Astrocyte of the cerebellum (primary cell): ENCODE measurements at regions not wholly inside any gene's neighbourhood (a gene's known extent, or its start where the extent isn't known, plus 50 kb on each side); places are given as distances from the start of the nearest gene placed in this dataset.

ENCODE experiments used
- DNase-seq: peaks from one replicate; pipeline ENCODE4 v3.0.0-alpha.2; 2011; ENCODE audit warnings: low read depth
- H3K4me3 ChIP-seq: 2 replicates; pipeline ENCODE4 v1.5.1; 2011; ENCODE audit warnings: mild to moderate bottlenecking, low read depth, low read length, moderate library complexity
- CTCF ChIP-seq: IDR thresholded peaks from 2 replicates; pipeline ENCODE4 v1.5.1; 2012; ENCODE audit warnings: low read length, low read depth, moderate library complexity, mild to moderate bottlenecking; ENCODE audit errors: missing control alignments
- in situ Hi-C: cut with HindIII; loops from 2 replicates; pipeline ENCODE4 v1.10.0; 2017; ENCODE audit warnings: low sequenced_read_pairs

- in situ Hi-C loops, result no loop called here
- no peak overlapping the region for H3K4me3 ChIP-seq
- TF ChIP-seq CTCF, result no peak
- no peak for DNase-seq
These were observed 218.2 kb downstream of the SH2D4B start for GRCh38 chr10:80755893-80756292.

GRCh38 chr10:80759693-80760092, 222.0 kb downstream of the SH2D4B start:
- in situ Hi-C loops, result no loop called here
- no peak for TF ChIP-seq CTCF
- DNase-seq, result no peak
- no peak overlapping the region for H3K4me3 ChIP-seq

- in situ Hi-C loops, result no loop called here
- TF ChIP-seq CTCF, result no peak
- H3K4me3 ChIP-seq, result no peak overlapping the region
- DNase-seq, result no peak
These were observed 223.2 kb downstream of the SH2D4B start for GRCh38 chr10:80760914-80761371.

- DNase-seq, result no peak
- TF ChIP-seq CTCF, result no peak
- no peak overlapping the region for H3K4me3 ChIP-seq
- in situ Hi-C loops, result no loop called here
These were observed 230.3 kb downstream of the SH2D4B start for GRCh38 chr10:80767963-80768362.

GRCh38 chr10:80769700-80770160, 232.0 kb downstream of the SH2D4B start:
- H3K4me3 ChIP-seq, result no peak overlapping the region
- TF ChIP-seq CTCF, result no peak
- no peak for DNase-seq
- in situ Hi-C loops, result no loop called here

- no peak overlapping the region for H3K4me3 ChIP-seq
- TF ChIP-seq CTCF, result no peak
- no peak for DNase-seq
- in situ Hi-C loops, result no loop called here
These were observed 232.5 kb downstream of the SH2D4B start for GRCh38 chr10:80770239-80770638.

- in situ Hi-C loops, result no loop called here
- TF ChIP-seq CTCF, result no peak
- no peak overlapping the region for H3K4me3 ChIP-seq
- DNase-seq, result no peak
These were observed 233.6 kb downstream of the SH2D4B start for GRCh38 chr10:80771285-80771684.
